Endothelial cell of umbilical vein (primary cell): ENCODE measurements at regions not wholly inside any gene's neighbourhood (a gene's known extent, or its start where the extent isn't known, plus 50 kb on each side); places are given as distances from the start of the nearest gene placed in this dataset.

ENCODE experiments used
- CTCF ChIP-seq, 2 donors: IDR thresholded peaks; 1 replicate in 1 of 2; 2 replicates in 1 of 2; pipeline ENCODE4 v1.5.1; 2011; ENCODE audit warnings: low read length in 2 of 2, mild to moderate bottlenecking in 2 of 2, moderate library complexity in 2 of 2, control low read depth in 1 of 2, inconsistent platforms in 1 of 2, low read depth in 1 of 2; ENCODE audit not compliant: insufficient read depth in 1 of 2; ENCODE audit errors: extremely low read depth in 1 of 2
- EZH2 ChIP-seq: IDR thresholded peaks from 2 replicates; pipeline ENCODE4 v1.6.1; 2012; ENCODE audit warnings: borderline replicate concordance, low read depth, mild to moderate bottlenecking, moderate library complexity, low read length, inconsistent platforms; ENCODE audit not compliant: severe bottlenecking
- JUN ChIP-seq: IDR thresholded peaks from 2 replicates; pipeline ENCODE4 v1.6.1; 2011; ENCODE audit warnings: borderline replicate concordance, low read depth; ENCODE audit not compliant: insufficient read length, insufficient read depth
- MYC ChIP-seq: IDR thresholded peaks from one replicate; pipeline ENCODE4 v1.6.1; 2011; ENCODE audit warnings: mild to moderate bottlenecking, low read depth, low read length
- POLR2A ChIP-seq: IDR thresholded peaks from 2 replicates; pipeline ENCODE4 v1.6.1; 2012; ENCODE audit warnings: low read depth, mild to moderate bottlenecking, control low read depth, low read length
- POLR2AphosphoS5 ChIP-seq: IDR thresholded peaks from 2 replicates; pipeline ENCODE4 v1.6.1; 2012; ENCODE audit warnings: low read depth, mild to moderate bottlenecking, control low read depth, low read length, moderate library complexity; ENCODE audit not compliant: insufficient read depth
- TF ChIP-seq, protein P1 (sequence below): IDR thresholded peaks from 2 replicates; pipeline ENCODE4 v1.6.1; 2011; ENCODE audit not compliant: insufficient read depth, insufficient read length

GRCh38 chr1:59057796-59058195 lies 239.1 kb upstream of the FGGY start:
- TF ChIP-seq CTCF (IDR thresholded peaks at IDR 0.05; ENCODE audit: extremely low read depth in 1 of 2, insufficient read depth in 1 of 2, low read depth in 1 of 2, low read length in 2 of 2) (no peak), EZH2 (no peak), JUN (no peak), POLR2AphosphoS5 (no peak), MYC (no peak), POLR2A (no peak)
- TF ChIP-seq, protein P1, sequence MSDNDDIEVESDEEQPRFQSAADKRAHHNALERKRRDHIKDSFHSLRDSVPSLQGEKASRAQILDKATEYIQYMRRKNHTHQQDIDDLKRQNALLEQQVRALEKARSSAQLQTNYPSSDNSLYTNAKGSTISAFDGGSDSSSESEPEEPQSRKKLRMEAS, result no peak
